ENCODE measurements at regions not wholly inside any gene's neighbourhood (a gene's known extent, or its start where the extent isn't known, plus 50 kb on each side); places are given as distances from the start of the nearest gene placed in this dataset.

GRCh38 chr7:149713061-149713730 lies 60.2 kb downstream of the ZNF467 start:
- TF ChIP-seq CTCF (conservative IDR thresholded peaks at IDR 0.05; ENCODE audit: low read length) (no peak), EZH2phosphoT487 (IDR thresholded peaks at IDR 0.05; ENCODE audit: borderline replicate concordance) (no peak)
